ENCODE measurements at regions not wholly inside any gene's neighbourhood (a gene's known extent, or its start where the extent isn't known, plus 50 kb on each side); places are given as distances from the start of the nearest gene placed in this dataset.

DNA sequence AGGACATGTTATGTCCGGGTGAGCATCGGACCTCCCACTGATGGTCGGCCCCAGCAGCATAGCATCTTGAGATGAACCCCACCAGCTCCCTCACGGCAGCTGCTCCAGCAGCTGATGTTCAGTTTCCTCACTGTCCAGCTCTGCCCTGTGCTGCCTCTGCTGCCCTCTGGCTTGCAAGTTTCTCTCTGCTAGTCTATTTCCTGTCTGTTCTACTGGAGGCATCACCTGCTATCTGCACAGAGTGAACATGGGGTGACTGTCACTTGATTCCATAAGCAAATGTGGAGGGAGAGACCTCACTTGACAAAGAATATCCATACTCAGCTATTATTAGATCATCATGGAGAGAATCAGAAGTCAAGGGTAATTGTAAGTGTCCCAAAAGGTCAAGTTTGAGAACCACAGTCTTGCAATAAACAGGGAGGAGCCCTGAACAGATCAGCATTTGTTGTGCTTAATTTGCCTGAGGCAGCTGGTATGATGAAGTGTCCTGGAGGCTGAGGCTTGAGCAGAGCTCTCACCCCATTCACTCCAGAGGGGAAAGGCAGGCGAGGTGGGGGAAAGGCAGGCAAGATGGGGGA, 702.8 kb downstream of the SEMA5A start:
- Mint-ChIP-seq H3K4me3 (no peak overlapping the region), H3K27ac (no peak overlapping the region), H3K9me3 (peaks cover 5% of the 10 kb centered on the region), H3K36me3 (peaks cover 6% of the 10 kb centered on the region), H3K4me1 (peaks cover 3% of the 10 kb centered on the region), H3K27me3 (ENCODE audit: low read depth) (peaks cover 5% of the 10 kb centered on the region)
- ATAC-seq (peak; percentile 16; the same call in 1 of the 2 replicates), DNase-seq (ENCODE audit: low spot score) (no peak)
- CTCF ChIA-PET: interaction anchor here (0.9 to 1.6 kb wide), 2 partner anchors 65 kb away, joined by 3 to 4 read pairs; no protein-coding TSS in a partner anchor
- TF ChIP-seq, protein P1, sequence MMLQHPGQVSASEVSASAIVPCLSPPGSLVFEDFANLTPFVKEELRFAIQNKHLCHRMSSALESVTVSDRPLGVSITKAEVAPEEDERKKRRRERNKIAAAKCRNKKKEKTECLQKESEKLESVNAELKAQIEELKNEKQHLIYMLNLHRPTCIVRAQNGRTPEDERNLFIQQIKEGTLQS (CRISPR knock-in tag; conservative IDR thresholded peaks at IDR 0.05): no peak
- TF ChIP-seq KAT7 (CRISPR knock-in tag; IDR thresholded peaks at IDR 0.05; ENCODE audit: borderline replicate concordance): no peak
- no peak for TF ChIP-seq NFYB (CRISPR knock-in tag; conservative IDR thresholded peaks at IDR 0.05; ENCODE audit: low read depth)
- TF ChIP-seq FOXK1 (CRISPR knock-in tag; IDR thresholded peaks at IDR 0.05): no peak
- TF ChIP-seq NR1H2 (CRISPR knock-in tag; IDR thresholded peaks at IDR 0.05): no peak
- no peak for TF ChIP-seq OVOL2 (CRISPR knock-in tag; IDR thresholded peaks at IDR 0.05; ENCODE audit: borderline replicate concordance)
- TF ChIP-seq JAZF1 (CRISPR knock-in tag; IDR thresholded peaks at IDR 0.05): no peak
- TF ChIP-seq GRHL2 (CRISPR knock-in tag; IDR thresholded peaks at IDR 0.05; ENCODE audit: insufficient replicate concordance, severe bottlenecking): no peak
- TF ChIP-seq, protein P2, sequence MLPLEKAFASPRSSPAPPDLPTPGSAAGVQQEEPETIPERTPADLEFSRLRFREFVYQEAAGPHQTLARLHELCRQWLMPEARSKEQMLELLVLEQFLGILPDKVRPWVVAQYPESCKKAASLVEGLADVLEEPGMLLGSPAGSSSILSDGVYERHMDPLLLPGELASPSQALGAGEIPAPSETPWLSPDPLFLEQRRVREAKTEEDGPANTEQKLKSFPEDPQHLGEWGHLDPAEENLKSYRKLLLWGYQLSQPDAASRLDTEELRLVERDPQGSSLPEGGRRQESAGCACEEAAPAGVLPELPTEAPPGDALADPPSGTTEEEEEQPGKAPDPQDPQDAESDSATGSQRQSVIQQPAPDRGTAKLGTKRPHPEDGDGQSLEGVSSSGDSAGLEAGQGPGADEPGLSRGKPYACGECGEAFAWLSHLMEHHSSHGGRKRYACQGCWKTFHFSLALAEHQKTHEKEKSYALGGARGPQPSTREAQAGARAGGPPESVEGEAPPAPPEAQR (CRISPR knock-in tag; IDR thresholded peaks at IDR 0.05): no peak
- no peak for TF ChIP-seq PRRX2 (CRISPR knock-in tag; IDR thresholded peaks at IDR 0.05)
- TF ChIP-seq SOX15 (CRISPR knock-in tag; IDR thresholded peaks at IDR 0.05): no peak
- TF ChIP-seq, protein P3, sequence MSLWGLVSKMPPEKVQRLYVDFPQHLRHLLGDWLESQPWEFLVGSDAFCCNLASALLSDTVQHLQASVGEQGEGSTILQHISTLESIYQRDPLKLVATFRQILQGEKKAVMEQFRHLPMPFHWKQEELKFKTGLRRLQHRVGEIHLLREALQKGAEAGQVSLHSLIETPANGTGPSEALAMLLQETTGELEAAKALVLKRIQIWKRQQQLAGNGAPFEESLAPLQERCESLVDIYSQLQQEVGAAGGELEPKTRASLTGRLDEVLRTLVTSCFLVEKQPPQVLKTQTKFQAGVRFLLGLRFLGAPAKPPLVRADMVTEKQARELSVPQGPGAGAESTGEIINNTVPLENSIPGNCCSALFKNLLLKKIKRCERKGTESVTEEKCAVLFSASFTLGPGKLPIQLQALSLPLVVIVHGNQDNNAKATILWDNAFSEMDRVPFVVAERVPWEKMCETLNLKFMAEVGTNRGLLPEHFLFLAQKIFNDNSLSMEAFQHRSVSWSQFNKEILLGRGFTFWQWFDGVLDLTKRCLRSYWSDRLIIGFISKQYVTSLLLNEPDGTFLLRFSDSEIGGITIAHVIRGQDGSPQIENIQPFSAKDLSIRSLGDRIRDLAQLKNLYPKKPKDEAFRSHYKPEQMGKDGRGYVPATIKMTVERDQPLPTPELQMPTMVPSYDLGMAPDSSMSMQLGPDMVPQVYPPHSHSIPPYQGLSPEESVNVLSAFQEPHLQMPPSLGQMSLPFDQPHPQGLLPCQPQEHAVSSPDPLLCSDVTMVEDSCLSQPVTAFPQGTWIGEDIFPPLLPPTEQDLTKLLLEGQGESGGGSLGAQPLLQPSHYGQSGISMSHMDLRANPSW (CRISPR knock-in tag; conservative IDR thresholded peaks at IDR 0.05; ENCODE audit: low read depth): no peak
- no peak for TF ChIP-seq ETV6 (CRISPR knock-in tag; IDR thresholded peaks at IDR 0.05)
- TF ChIP-seq, protein P4, sequence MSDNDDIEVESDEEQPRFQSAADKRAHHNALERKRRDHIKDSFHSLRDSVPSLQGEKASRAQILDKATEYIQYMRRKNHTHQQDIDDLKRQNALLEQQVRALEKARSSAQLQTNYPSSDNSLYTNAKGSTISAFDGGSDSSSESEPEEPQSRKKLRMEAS (CRISPR knock-in tag; IDR thresholded peaks at IDR 0.05): no peak
- POLR2A ChIA-PET: no interaction called here

DNA sequence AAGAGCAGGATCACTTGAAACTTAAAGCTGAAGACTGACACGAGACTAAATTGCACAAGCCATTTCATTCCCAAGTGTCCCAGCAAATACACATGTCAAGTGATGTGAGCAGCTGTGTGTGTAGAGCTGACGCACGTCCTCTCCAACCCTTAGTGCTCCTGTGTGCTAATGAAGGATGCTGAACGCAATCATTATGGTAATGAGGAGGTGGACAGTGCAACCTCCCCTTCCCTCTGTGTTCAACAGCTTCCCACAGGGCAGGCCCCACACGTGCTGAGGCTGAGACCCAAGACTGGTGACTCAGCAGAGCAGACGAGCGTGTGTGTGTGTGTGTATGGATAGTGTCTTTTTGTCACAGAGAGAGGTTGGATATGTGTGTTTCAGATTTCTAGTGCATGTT, 702.1 kb downstream of the SEMA5A start:
- no peak for DNase-seq (ENCODE audit: low spot score)
- TF ChIP-seq ZNF416 (CRISPR knock-in tag; IDR thresholded peaks at IDR 0.05): no peak
- TF ChIP-seq, protein P5, sequence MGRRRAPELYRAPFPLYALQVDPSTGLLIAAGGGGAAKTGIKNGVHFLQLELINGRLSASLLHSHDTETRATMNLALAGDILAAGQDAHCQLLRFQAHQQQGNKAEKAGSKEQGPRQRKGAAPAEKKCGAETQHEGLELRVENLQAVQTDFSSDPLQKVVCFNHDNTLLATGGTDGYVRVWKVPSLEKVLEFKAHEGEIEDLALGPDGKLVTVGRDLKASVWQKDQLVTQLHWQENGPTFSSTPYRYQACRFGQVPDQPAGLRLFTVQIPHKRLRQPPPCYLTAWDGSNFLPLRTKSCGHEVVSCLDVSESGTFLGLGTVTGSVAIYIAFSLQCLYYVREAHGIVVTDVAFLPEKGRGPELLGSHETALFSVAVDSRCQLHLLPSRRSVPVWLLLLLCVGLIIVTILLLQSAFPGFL (CRISPR knock-in tag; IDR thresholded peaks at IDR 0.05; ENCODE audit: borderline replicate concordance): no peak
- TF ChIP-seq FOXJ3 (CRISPR knock-in tag; IDR thresholded peaks at IDR 0.05; ENCODE audit: borderline replicate concordance): no peak
- TF ChIP-seq, protein P6, sequence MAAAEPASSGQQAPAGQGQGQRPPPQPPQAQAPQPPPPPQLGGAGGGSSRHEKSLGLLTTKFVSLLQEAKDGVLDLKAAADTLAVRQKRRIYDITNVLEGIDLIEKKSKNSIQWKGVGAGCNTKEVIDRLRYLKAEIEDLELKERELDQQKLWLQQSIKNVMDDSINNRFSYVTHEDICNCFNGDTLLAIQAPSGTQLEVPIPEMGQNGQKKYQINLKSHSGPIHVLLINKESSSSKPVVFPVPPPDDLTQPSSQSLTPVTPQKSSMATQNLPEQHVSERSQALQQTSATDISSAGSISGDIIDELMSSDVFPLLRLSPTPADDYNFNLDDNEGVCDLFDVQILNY (CRISPR knock-in tag; IDR thresholded peaks at IDR 0.05): no peak
- TF ChIP-seq PRRX2 (CRISPR knock-in tag; IDR thresholded peaks at IDR 0.05): no peak
- no peak for TF ChIP-seq ZBTB21 (CRISPR knock-in tag; IDR thresholded peaks at IDR 0.05; ENCODE audit: borderline replicate concordance)
- TF ChIP-seq MXD4 (CRISPR knock-in tag; IDR thresholded peaks at IDR 0.05; ENCODE audit: borderline replicate concordance): no peak
- TF ChIP-seq, protein P2 (CRISPR knock-in tag; IDR thresholded peaks at IDR 0.05): no peak
- TF ChIP-seq HMGA2 (CRISPR knock-in tag; IDR thresholded peaks at IDR 0.05): no peak
- no peak for TF ChIP-seq FOXP1 (CRISPR knock-in tag; IDR thresholded peaks at IDR 0.05; ENCODE audit: borderline replicate concordance)
- no peak for TF ChIP-seq RORB (CRISPR knock-in tag; IDR thresholded peaks at IDR 0.05)
- ATAC-seq: no peak
- Mint-ChIP-seq H3K27ac (no peak overlapping the region), H3K4me1 (peaks cover 9% of the 10 kb centered on the region), H3K27me3 (ENCODE audit: low read depth) (peaks cover 5% of the 10 kb centered on the region), H3K36me3 (peaks cover 6% of the 10 kb centered on the region), H3K9me3 (peaks cover 5% of the 10 kb centered on the region), H3K4me3 (no peak overlapping the region)
- POLR2A ChIA-PET: no interaction called here
- CTCF ChIA-PET: interaction anchor here (1.6 kb wide), 1 partner anchor 64 kb away, joined by 3 read pairs; no protein-coding TSS in a partner anchor
